ENCODE measurements at regions not wholly inside any gene's neighbourhood (a gene's known extent, or its start where the extent isn't known, plus 50 kb on each side); places are given as distances from the start of the nearest gene placed in this dataset.

GRCh38 chr12:24608637-24609285 is 340.1 kb downstream of the BCAT1 start:
- Histone ChIP-seq H3K36me3 (ENCODE audit: low read depth) (no peaks in the 10 kb centered on the region), H3K4me3 (no peak overlapping the region), H4K20me1 (ENCODE audit: insufficient read depth) (no peaks in the 10 kb centered on the region), H3K4me2 (ENCODE audit: unreplicated experiment) (no peak overlapping the region), H3K9me3 (ENCODE audit: low read depth) (no peaks in the 10 kb centered on the region), H3K9ac (no peak overlapping the region), H3F3A (ENCODE audit: insufficient read depth) (no peaks in the 10 kb centered on the region), H3K27me3 (replicated peaks; ENCODE audit: insufficient read depth) (no peaks in the 10 kb centered on the region), H3K9me2 (ENCODE audit: insufficient read depth) (no peaks in the 10 kb centered on the region), H3K79me2 (ENCODE audit: insufficient read depth) (no peaks in the 10 kb centered on the region), H3K4me1 (ENCODE audit: insufficient read depth) (no peaks in the 10 kb centered on the region), H3K27ac (no peak overlapping the region), H2AFZ (no peak overlapping the region)
- in situ Hi-C loops (cut with MboI), result no loop called here
- TF ChIP-seq EZH2phosphoT487 (IDR thresholded peaks at IDR 0.05; ENCODE audit: insufficient read depth, low read depth), result no peak
- no peak for TF ChIP-seq EZH2 (IDR thresholded peaks at IDR 0.05; ENCODE audit: insufficient read depth, poor library complexity, severe bottlenecking)
- DNase-seq, result no peak
- WGBS, 2 experiments (ENCODE audit: low coverage in 1 of 2, low lambda C conversion rate in 2 of 2, missing lambda C conversion rate in 2 of 2), result 45 to 50% methylated on average over 3 of the region's 3 CpGs

- DNase-seq, result no peak
- WGBS, 2 experiments (ENCODE audit: low coverage in 1 of 2, low lambda C conversion rate in 2 of 2, missing lambda C conversion rate in 2 of 2), result 25% methylated on average over 1 of the region's 1 CpG
These were observed 340.8 kb downstream of the BCAT1 start for GRCh38 chr12:24608108-24608507.

DNA sequence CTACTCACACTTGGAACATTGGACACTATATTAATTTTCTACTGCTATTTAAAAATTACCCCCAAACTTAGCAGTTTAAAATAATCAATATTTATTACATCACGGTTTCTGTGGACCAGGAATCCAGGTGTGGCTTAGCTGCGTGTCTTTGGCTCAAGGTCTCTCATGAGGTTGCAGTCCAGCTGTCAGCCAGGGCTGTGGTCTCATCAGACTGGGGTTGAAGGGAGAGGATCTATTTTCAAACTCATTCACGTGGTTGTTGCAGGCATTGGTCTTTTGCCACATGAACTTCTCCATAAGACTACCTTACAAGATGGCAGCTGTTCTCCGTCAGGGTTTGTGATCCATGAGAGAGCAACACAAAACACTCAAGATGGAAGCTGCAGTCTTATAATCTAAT is 343.0 kb downstream of the BCAT1 start:
- in situ Hi-C loops (cut with MboI), result no loop called here
- DNase-seq, result no peak

More at GRCh38 chr12:24608108-24608507, 340.8 kb downstream of the BCAT1 start:
- H3K9ac ChIP-seq, result no peak overlapping the region
- H3F3A ChIP-seq (ENCODE audit: insufficient read depth), result no peaks in the 10 kb centered on the region
- H3K27ac ChIP-seq, result no peak overlapping the region
- H3K9me3 ChIP-seq (ENCODE audit: low read depth), result no peaks in the 10 kb centered on the region
- TF ChIP-seq EZH2 (IDR thresholded peaks at IDR 0.05; ENCODE audit: insufficient read depth, poor library complexity, severe bottlenecking) (no peak), EZH2phosphoT487 (IDR thresholded peaks at IDR 0.05; ENCODE audit: insufficient read depth, low read depth) (no peak)
- no peaks in the 10 kb centered on the region for H3K27me3 ChIP-seq (replicated peaks; ENCODE audit: insufficient read depth)
- no peak overlapping the region for H3K4me2 ChIP-seq (ENCODE audit: unreplicated experiment)
- no peaks in the 10 kb centered on the region for H3K79me2 ChIP-seq (ENCODE audit: insufficient read depth)
- no peak overlapping the region for H2AFZ ChIP-seq
- H3K36me3 ChIP-seq (ENCODE audit: low read depth), result no peaks in the 10 kb centered on the region
- H3K9me2 ChIP-seq (ENCODE audit: insufficient read depth), result no peaks in the 10 kb centered on the region
- H3K4me3 ChIP-seq, result no peak overlapping the region
- no peaks in the 10 kb centered on the region for H3K4me1 ChIP-seq (ENCODE audit: insufficient read depth)
- no peaks in the 10 kb centered on the region for H4K20me1 ChIP-seq (ENCODE audit: insufficient read depth)
- in situ Hi-C loops (cut with MboI), result no loop called here

GRCh38 chr12:24605466-24605865 is 343.4 kb downstream of the BCAT1 start:
- no peaks in the 10 kb centered on the region for H3K79me2 ChIP-seq (ENCODE audit: insufficient read depth)
- no peak overlapping the region for H3K9ac ChIP-seq
- no peaks in the 10 kb centered on the region; the same call in 1 of the 2 replicates for H3F3A ChIP-seq (ENCODE audit: insufficient read depth)
- H3K27ac ChIP-seq, result no peak overlapping the region
- peaks cover 9% of the 10 kb centered on the region; the same call in 1 of the 2 replicates for H3K4me1 ChIP-seq (ENCODE audit: insufficient read depth)
- WGBS, 2 experiments (ENCODE audit: low coverage in 1 of 2, low lambda C conversion rate in 2 of 2, missing lambda C conversion rate in 2 of 2), result 50 to 52% methylated on average over 3 of the region's 3 CpGs
- H3K9me2 ChIP-seq (ENCODE audit: insufficient read depth), result no peaks in the 10 kb centered on the region
- no peak overlapping the region for H3K4me2 ChIP-seq (ENCODE audit: unreplicated experiment)
- TF ChIP-seq EZH2 (IDR thresholded peaks at IDR 0.05; ENCODE audit: insufficient read depth, poor library complexity, severe bottlenecking), result no peak
- no peaks in the 10 kb centered on the region for H3K27me3 ChIP-seq (replicated peaks; ENCODE audit: insufficient read depth)
- no peak overlapping the region for H2AFZ ChIP-seq
- no peak for DNase-seq
- H4K20me1 ChIP-seq (ENCODE audit: insufficient read depth), result no peaks in the 10 kb centered on the region
- H3K9me3 ChIP-seq (ENCODE audit: low read depth), result no peaks in the 10 kb centered on the region
- H3K36me3 ChIP-seq (ENCODE audit: low read depth), result no peaks in the 10 kb centered on the region
- no peak overlapping the region for H3K4me3 ChIP-seq
- in situ Hi-C loops (cut with MboI), result no loop called here

More for the DNA sequence above, 343.0 kb downstream of the BCAT1 start:
- Histone ChIP-seq H3K79me2 (ENCODE audit: insufficient read depth) (no peaks in the 10 kb centered on the region), H3F3A (ENCODE audit: insufficient read depth) (no peaks in the 10 kb centered on the region; the same call in 1 of the 2 replicates), H3K9me2 (ENCODE audit: insufficient read depth) (no peaks in the 10 kb centered on the region), H3K27me3 (replicated peaks; ENCODE audit: insufficient read depth) (no peaks in the 10 kb centered on the region), H2AFZ (no peak overlapping the region), H3K27ac (no peak overlapping the region), H3K9ac (no peak overlapping the region), H3K4me2 (ENCODE audit: unreplicated experiment) (no peak overlapping the region), H4K20me1 (ENCODE audit: insufficient read depth) (no peaks in the 10 kb centered on the region), H3K4me1 (ENCODE audit: insufficient read depth) (peaks cover 5% of the 10 kb centered on the region; the same call in 1 of the 2 replicates), H3K4me3 (no peak overlapping the region), H3K9me3 (ENCODE audit: low read depth) (no peaks in the 10 kb centered on the region), H3K36me3 (ENCODE audit: low read depth) (no peaks in the 10 kb centered on the region)
- 50 to 52% methylated on average over 4 of the region's 4 CpGs for WGBS, 2 experiments (ENCODE audit: low coverage in 1 of 2, low lambda C conversion rate in 2 of 2, missing lambda C conversion rate in 2 of 2)
- no peak for TF ChIP-seq EZH2phosphoT487 (IDR thresholded peaks at IDR 0.05; ENCODE audit: insufficient read depth, low read depth)
- no peak for TF ChIP-seq EZH2 (IDR thresholded peaks at IDR 0.05; ENCODE audit: insufficient read depth, poor library complexity, severe bottlenecking)
